ENCODE measurements at regions not wholly inside any gene's neighbourhood (a gene's known extent, or its start where the extent isn't known, plus 50 kb on each side); places are given as distances from the start of the nearest gene placed in this dataset.

- TF ChIP-seq CTCF (conservative IDR thresholded peaks at IDR 0.05), result no peak
- H3K9me3 Mint-ChIP-seq, result no peaks in the 10 kb centered on the region
- no peaks in the 10 kb centered on the region for H3K27me3 Mint-ChIP-seq (ENCODE audit: low read depth)
Observed at GRCh38 chr11:96664110-96664509, 274.3 kb downstream of the JRKL start.

More at GRCh38 chr11:96664110-96664509, 274.3 kb downstream of the JRKL start:
- H3K9ac ChIP-seq (ENCODE audit: extremely low read depth, insufficient read length, low read length), result no peak overlapping the region
- no peak overlapping the region for H3K27ac Mint-ChIP-seq
- no peak overlapping the region for H3K14ac ChIP-seq (ENCODE audit: insufficient read depth, low read length)
- H3K23ac ChIP-seq (ENCODE audit: insufficient read length, low read depth, low read length), result no peak overlapping the region
- no CpG with 5 or more reads among the region's 2 CpGs for WGBS (ENCODE audit: extremely low coverage, insufficient read length, low lambda C conversion rate)
- H2AK5ac ChIP-seq (ENCODE audit: insufficient read length, low read length), result no peak overlapping the region
- H3K4me3 Mint-ChIP-seq, result no peak overlapping the region
- H3K56ac ChIP-seq (ENCODE audit: insufficient read length, low read depth, low read length), result no peak overlapping the region
- H3K23me2 ChIP-seq (ENCODE audit: insufficient read length, low read depth, low read length, poor library complexity, severe bottlenecking), result no peaks in the 10 kb centered on the region
- no peaks in the 10 kb centered on the region for H3K4me1 Mint-ChIP-seq
- H4K20me1 ChIP-seq (ENCODE audit: control insufficient read depth, insufficient read depth, insufficient read length), result no peaks in the 10 kb centered on the region
- no peak overlapping the region for H3K4ac ChIP-seq (ENCODE audit: low read depth, low read length)
- H3K18ac ChIP-seq (ENCODE audit: insufficient read length, low read depth, low read length), result no peak overlapping the region
- H2BK120ac ChIP-seq (ENCODE audit: low read depth, low read length, poor library complexity, severe bottlenecking), result no peak overlapping the region
- H4K8ac ChIP-seq (replicated peaks; ENCODE audit: insufficient read length, low read depth, low read length), result no peak overlapping the region
- H4K5ac ChIP-seq (ENCODE audit: insufficient read length, low read depth, low read length), result no peak overlapping the region
- no peak overlapping the region for H2BK5ac ChIP-seq (ENCODE audit: insufficient read length, low read length)
- no peaks in the 10 kb centered on the region for H3K27me3 ChIP-seq (ENCODE audit: insufficient read depth, low read length)
- H2BK15ac ChIP-seq (ENCODE audit: low read depth, low read length), result no peak overlapping the region
- H3K4me1 ChIP-seq (ENCODE audit: insufficient read depth, low read length), result no peaks in the 10 kb centered on the region
- no peak overlapping the region for H3K27ac ChIP-seq (ENCODE audit: insufficient read length, low read depth, low read length)
- no peak for DNase-seq
- H3K4me2 ChIP-seq (ENCODE audit: insufficient read depth, insufficient read length, low read length), result no peak overlapping the region
- H4K91ac ChIP-seq (ENCODE audit: insufficient read length, low read depth, low read length), result no peak overlapping the region
- H3K9me3 ChIP-seq (ENCODE audit: control insufficient read depth, low read depth, low read length), result no peaks in the 10 kb centered on the region
- H3K79me1 ChIP-seq (ENCODE audit: insufficient read depth, low read depth, low read length, poor library complexity, severe bottlenecking), result no peaks in the 10 kb centered on the region
- H3K36me3 Mint-ChIP-seq (ENCODE audit: insufficient read depth in 1 of 3, low read depth in 3 of 3), result no peaks in the 10 kb centered on the region
- no peak overlapping the region for H2BK12ac ChIP-seq (ENCODE audit: insufficient read length, low read depth, low read length)
- H3T11ph ChIP-seq (ENCODE audit: low read length), result no peak overlapping the region
- no peak overlapping the region for H2AFZ ChIP-seq (ENCODE audit: low read length)
- no peaks in the 10 kb centered on the region for H3K79me2 ChIP-seq (ENCODE audit: insufficient read depth, low read length)
- H2BK20ac ChIP-seq (ENCODE audit: low read depth, low read length, poor library complexity, severe bottlenecking), result no peak overlapping the region
